GM19468 (cell line): ENCODE measurements at regions not wholly inside any gene's neighbourhood (a gene's known extent, or its start where the extent isn't known, plus 50 kb on each side); places are given as distances from the start of the nearest gene placed in this dataset.
"Not testable (repeated sequence)": the region's sequence is repeated elsewhere in the genome, so short reads cannot be mapped to it uniquely, and the experiment has no call there.

Experiments
- ATAC-seq: cut with Tn5 transposase; IDR thresholded peaks from one replicate; pipeline ENCODE4 v1.9.1; 2021; ENCODE audit warnings: mild to moderate bottlenecking, moderate library complexity, moderate number of reproducible peaks; ENCODE audit not compliant: unreplicated experiment; ENCODE audit errors: extremely low read depth

GRCh38 chr16:51272420-51272819, 121.3 kb upstream of the SALL1 start:
- ATAC-seq, result no peak

- ATAC-seq, result no peak
These were observed 120.2 kb upstream of the SALL1 start for GRCh38 chr16:51271156-51271701.

GRCh38 chr16:51268237-51268636, 117.2 kb upstream of the SALL1 start:
- no peak for ATAC-seq

GRCh38 chr16:51267681-51268080, 116.6 kb upstream of the SALL1 start:
- no peak for ATAC-seq

GRCh38 chr16:51262428-51262827, 111.4 kb upstream of the SALL1 start:
- no peak for ATAC-seq

- ATAC-seq, result no peak
These were observed 110.8 kb upstream of the SALL1 start for GRCh38 chr16:51261919-51262318.

- ATAC-seq, result no peak
These were observed 104.4 kb upstream of the SALL1 start for GRCh38 chr16:51255349-51255972.

- not testable (repeated sequence) for ATAC-seq
These were observed 103.3 kb upstream of the SALL1 start for GRCh38 chr16:51254390-51254789.

GRCh38 chr16:51248217-51248616, 97.1 kb upstream of the SALL1 start:
- ATAC-seq, result no peak

GRCh38 chr16:51245658-51245995, 94.6 kb upstream of the SALL1 start:
- ATAC-seq, result no peak

- ATAC-seq, result no peak
These were observed 94.0 kb upstream of the SALL1 start for GRCh38 chr16:51244887-51245657.

- ATAC-seq, result no peak
These were observed 92.9 kb upstream of the SALL1 start for GRCh38 chr16:51243936-51244436.

- no peak for ATAC-seq
These were observed 91.4 kb upstream of the SALL1 start for GRCh38 chr16:51242296-51242994.

- ATAC-seq, result no peak
These were observed 88.1 kb upstream of the SALL1 start for GRCh38 chr16:51239196-51239595.

- no peak for ATAC-seq
These were observed 86.8 kb upstream of the SALL1 start for GRCh38 chr16:51237861-51238378.

GRCh38 chr16:51237207-51237606, 86.1 kb upstream of the SALL1 start:
- no peak for ATAC-seq

- ATAC-seq, result no peak
These were observed 85.5 kb upstream of the SALL1 start for GRCh38 chr16:51236583-51236982.

- ATAC-seq, result no peak
These were observed 80.6 kb upstream of the SALL1 start for GRCh38 chr16:51231702-51232101.

GRCh38 chr16:51230035-51230434, 79.0 kb upstream of the SALL1 start:
- ATAC-seq, result not testable (repeated sequence)

GRCh38 chr16:51228097-51228659, 77.1 kb upstream of the SALL1 start:
- no peak for ATAC-seq
